NCI-H69 (cell line): ENCODE measurements at regions not wholly inside any gene's neighbourhood (a gene's known extent, or its start where the extent isn't known, plus 50 kb on each side); places are given as distances from the start of the nearest gene placed in this dataset.
"Not testable (repeated sequence)": the region's sequence is repeated elsewhere in the genome, so short reads cannot be mapped to it uniquely, and the experiment has no call there.

Experiments used
- DNase-seq: peaks from one replicate; lab custom pipeline; 2025; lab: John Stamatoyannopoulos, UW

DNA sequence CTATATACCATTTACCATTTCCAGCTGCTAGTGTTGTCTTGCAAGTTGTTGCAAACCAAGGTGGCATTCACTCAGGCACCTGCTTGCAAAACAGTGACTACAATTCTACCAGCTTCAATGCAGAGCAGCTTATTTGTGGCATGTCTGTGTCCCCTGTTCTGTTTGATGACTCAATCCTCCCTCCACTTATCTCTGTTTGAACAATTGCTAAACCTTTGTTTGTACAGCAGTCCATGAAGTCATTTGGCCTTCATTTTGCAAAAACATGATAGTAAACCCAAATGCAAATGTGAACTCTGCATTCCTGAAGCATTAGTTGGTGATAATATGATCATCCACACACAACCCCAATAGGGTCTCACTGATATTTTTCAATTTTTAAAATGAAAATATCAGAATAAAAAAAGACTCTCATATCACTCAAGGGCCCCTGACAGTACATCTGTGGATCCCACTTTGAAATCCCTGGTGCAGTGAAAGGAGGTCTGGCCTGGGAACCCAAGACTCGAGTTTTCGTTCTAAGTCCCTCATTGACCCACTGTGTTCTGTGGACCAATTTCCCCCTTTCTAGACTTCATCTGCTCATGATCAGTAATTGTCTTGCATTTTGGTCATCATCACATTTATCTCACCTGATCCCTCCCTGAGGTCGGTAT lies 425.4 kb downstream of the RPS24 start:
- peak; percentile 78 for DNase-seq

GRCh38 chr10:78459639-78460037 lies 426.0 kb downstream of the RPS24 start:
- peak; percentile 1 for DNase-seq

DNA sequence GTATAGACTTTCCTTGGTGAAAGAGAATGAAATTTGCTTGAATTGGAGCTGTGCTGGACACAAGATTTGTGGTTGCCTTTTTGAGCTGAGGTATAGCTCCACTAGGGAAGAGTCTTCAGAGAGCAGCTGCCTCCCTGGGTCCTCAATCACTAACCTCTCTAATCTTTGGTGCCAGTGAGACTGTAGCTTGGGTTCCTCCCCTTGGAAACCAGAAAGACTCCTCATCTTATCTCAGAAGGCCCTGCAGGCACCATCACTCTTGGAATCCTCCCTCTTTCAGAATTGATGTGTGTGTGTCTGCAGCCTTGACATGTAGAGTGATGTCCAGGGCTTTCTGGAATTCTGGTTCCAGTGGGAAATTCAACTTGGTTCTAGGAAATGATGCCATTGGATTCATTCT lies 426.5 kb downstream of the RPS24 start:
- DNase-seq, result no peak

GRCh38 chr10:78461333-78461732 lies 427.7 kb downstream of the RPS24 start:
- DNase-seq, result no peak

- DNase-seq, result no peak
Observed at GRCh38 chr10:78462176-78462575, 428.5 kb downstream of the RPS24 start.

- no peak for DNase-seq
Observed at GRCh38 chr10:78462726-78463228, 429.1 kb downstream of the RPS24 start.

- no peak for DNase-seq
Observed at GRCh38 chr10:78464118-78464855, 430.6 kb downstream of the RPS24 start.

DNA sequence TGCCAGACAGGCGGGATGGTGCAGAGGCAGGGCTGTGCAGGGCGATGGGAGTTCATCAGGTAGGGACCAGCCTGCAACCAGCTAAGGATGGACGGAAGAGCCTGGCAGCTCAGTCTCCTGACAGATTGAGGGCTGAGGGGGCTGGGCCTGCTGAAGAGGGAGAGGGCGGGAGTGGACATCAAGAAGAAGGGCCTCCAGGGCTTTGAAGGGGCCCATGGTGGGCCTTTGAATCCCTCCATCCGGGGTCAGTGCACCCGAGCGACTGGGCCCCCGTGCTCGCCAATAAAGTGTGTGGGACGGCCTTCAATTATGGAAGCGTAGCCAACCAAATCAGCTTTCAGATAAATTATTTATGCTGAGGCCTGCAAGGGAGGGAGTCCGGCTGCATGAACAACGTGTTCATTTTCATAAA lies 431.2 kb downstream of the RPS24 start:
- DNase-seq, result no peak

GRCh38 chr10:78465431-78465830 lies 431.8 kb downstream of the RPS24 start:
- DNase-seq, result no peak

DNA sequence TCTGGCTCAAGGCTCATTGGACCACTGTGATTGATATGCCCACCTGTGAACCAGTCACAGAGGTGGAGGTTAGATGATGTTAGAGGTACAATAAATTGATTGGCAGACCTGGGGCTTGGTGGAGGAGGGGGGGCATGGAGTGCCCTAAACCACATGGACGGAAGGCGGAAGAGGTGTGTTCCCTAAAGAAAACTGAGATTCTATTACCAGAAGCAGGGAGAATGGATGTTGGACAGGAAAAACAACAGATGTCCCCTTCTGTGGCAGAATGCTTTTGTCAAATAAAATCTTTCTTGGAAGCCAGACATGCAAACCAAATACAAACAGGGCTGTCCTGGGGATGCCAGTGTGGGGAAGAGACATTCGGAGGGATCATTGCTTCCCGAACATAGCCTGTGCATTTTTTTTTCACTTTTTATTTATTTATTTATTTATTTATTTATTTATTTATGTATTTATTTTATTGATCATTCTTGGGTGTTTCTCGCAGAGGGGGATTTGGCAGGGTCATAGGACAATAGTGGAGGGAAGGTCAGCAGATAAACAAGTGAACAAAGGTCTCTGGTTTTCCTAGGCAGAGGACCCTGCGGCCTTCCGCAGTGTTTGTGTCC lies 433.9 kb downstream of the RPS24 start:
- DNase-seq, result no peak

GRCh38 chr10:78468731-78469130 lies 435.1 kb downstream of the RPS24 start:
- DNase-seq, result not testable (repeated sequence)

DNA sequence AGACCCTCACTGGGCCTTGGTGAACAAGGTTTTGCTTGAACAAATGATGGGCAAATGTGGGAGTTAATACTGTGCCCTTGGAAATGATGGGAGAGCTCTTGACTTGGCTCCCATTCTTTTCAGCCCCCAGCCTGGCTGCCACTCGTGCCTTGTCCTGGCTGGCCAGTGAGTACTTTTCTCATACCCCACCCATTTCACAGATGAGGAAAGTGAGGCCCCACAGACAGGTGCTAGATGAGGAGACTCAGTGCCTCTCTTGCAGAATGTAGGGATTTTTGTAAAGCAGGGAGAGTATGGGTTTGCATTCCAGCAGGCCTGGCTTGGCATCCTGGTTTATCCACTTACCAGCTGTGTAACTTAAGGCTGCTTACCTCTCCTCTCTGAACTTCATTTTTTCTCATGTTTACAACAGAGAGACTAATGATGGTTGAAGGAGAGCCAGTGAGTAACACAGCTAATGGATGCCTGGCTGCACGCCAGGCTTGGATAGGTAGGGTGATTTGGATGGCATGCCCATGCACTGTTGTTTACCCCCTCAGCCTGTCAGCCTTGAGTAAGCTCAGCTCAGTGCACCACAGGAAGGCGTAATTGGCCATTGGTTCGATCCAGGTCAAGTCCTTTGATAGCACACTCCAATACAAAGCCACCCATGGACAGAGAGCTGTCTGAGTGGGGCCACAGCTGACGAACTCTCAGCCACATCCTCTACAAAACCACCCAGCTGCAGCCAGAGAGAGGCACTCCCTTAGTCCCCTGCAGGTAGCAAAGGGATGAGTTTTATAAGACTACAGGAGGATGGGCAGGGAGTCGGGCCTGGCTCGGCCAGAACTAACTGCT lies 436.8 kb downstream of the RPS24 start:
- DNase-seq, result peak; percentile 89

DNA sequence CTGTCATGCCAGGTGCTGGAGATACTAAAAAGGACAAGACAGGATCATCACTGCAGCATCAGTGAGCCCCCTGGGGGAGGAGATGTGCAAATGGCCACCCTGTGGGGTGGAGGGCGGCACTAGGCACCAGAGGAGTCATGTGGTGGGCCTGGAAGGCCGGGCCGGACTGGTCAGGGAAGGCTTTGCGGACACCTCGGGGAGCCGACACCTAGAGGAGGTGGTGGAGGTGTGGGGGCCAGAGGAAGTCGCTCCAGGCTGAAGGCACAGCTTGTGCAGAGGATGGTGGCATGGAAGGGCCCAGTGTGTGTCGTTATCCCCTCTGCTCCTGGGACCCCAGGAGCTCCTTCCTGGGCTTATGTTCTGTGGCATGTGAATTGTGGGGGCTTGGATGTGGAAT lies 437.7 kb downstream of the RPS24 start:
- no peak for DNase-seq

- DNase-seq, result no peak
Observed at GRCh38 chr10:78471723-78472550, 438.3 kb downstream of the RPS24 start.

- no peak for DNase-seq
Observed at GRCh38 chr10:78472551-78472890, 438.9 kb downstream of the RPS24 start.

- peak; percentile 5 for DNase-seq
Observed at GRCh38 chr10:78473006-78473405, 439.3 kb downstream of the RPS24 start.

DNA sequence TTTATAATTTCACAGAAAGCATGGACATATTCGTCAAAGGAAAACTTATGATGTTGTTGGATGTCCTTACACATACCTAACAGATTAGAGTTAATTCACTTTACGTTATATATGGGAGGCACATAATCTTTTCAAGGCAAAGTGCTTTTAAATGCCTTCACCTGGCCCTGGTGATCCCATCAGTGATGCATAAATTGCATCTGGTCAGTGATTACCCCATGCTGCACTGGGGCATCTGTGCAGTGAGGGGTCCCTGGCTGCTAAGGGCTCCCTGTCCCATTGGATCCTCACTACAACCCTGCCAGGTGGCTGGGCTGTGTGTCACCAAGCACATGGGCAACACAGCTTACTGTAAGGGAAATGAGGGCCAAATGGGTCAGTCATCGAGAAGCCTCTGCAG lies 441.1 kb downstream of the RPS24 start:
- no peak for DNase-seq

DNA sequence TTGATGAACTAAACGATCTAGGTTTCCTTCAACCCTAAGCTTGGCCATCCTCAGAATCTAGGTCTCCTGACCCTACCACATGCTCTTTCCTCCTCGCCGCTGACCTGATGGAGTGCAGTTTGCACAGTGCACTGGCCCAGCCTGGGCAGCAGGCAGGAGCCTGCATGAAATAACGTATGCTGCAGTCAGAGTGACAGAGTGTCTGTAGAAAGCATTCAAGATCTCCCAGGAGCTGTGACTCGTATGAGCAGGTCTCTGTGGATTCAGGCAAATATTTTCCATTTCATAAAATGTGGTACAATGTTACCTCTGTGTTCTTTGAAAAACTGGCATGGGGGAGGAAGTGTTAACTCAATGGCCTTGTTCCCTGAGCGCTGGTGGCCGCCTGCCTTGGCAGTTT lies 441.8 kb downstream of the RPS24 start:
- no peak for DNase-seq

DNA sequence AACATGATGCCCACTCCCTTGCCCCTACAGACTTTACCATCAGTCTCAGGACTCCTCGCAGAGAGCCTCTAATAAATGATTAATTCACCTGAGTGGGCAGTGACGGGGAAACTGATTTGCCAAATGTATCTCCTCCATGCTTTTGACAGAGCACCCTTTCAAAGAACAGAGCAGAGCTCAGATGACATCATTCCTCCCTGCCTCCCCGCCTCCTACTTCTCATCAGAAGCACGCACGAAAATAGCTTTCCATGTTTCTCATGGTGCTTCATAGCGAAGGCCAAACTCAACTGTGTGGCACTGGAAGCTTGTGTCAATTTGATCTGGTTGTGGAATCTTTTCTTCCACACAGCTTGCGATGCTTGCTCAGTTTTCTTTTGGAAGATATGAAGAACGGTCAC lies 442.5 kb downstream of the RPS24 start:
- DNase-seq, result no peak

GRCh38 chr10:78476844-78477243 lies 443.2 kb downstream of the RPS24 start:
- no peak for DNase-seq

- no peak for DNase-seq
Observed at GRCh38 chr10:78478919-78479318, 445.3 kb downstream of the RPS24 start.
